ENCODE measurements at regions not wholly inside any gene's neighbourhood (a gene's known extent, or its start where the extent isn't known, plus 50 kb on each side); places are given as distances from the start of the nearest gene placed in this dataset.

GRCh38 chr5:18967637-18968036, 1020.4 kb downstream of the CDH18 start:
- TF ChIP-seq CTCF (optimal IDR thresholded peaks at IDR 0.05 in 1 of 3, IDR thresholded peaks at IDR 0.05 in 1 of 3, conservative IDR thresholded peaks at IDR 0.05 in 1 of 3; ENCODE audit: extremely low read depth in 1 of 3, insufficient read depth in 2 of 3, low read length in 3 of 3) = no peak
- TF ChIP-seq EZH2 (IDR thresholded peaks at IDR 0.05; ENCODE audit: low read length) = no peak
